Central memory CD4-positive, alpha-beta T cell (primary cell): ENCODE measurements at regions not wholly inside any gene's neighbourhood (a gene's known extent, or its start where the extent isn't known, plus 50 kb on each side); places are given as distances from the start of the nearest gene placed in this dataset.

Experiments used
- DNase-seq: peaks from one replicate; pipeline ENCODE4 v3.0.0; 2022

DNA sequence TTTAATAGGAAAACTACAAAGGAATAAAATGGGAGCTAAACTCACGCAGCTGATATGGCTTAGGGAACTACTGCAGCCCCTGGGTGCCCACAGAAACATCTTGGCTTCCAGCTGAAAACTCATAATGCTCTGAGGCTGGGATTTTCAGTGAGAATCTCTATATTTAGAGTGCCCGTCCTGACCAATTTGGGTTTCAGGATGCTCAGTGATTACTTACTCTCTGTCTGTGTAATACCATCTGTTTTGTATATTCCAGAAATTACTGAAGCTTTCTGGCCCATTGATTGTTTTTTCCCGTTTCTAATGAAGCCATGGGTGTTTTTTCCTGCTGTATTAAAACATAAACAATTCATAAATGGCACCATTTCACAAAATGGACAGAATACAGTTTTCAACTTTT lies 50.6 kb upstream of the ZNF385D start:
- no peak for DNase-seq

DNA sequence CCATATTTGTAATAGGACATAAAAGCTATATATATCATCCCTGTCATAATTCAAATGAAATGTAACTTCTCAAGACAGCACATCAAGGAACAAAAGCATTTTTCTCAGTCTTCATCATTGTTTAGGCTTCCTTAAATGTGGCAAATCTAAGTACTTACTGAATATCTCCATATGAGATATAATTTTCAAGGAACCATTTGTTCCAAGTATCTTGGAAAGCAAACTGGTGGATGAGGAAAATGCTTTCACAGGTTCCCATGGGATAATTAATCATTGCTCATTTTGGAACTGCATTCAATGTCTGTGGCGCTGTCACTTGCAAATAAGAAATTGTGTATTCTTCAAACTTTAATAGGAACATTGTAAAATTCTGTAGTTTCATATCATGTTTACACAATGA lies 52.6 kb upstream of the ZNF385D start:
- no peak for DNase-seq

DNA sequence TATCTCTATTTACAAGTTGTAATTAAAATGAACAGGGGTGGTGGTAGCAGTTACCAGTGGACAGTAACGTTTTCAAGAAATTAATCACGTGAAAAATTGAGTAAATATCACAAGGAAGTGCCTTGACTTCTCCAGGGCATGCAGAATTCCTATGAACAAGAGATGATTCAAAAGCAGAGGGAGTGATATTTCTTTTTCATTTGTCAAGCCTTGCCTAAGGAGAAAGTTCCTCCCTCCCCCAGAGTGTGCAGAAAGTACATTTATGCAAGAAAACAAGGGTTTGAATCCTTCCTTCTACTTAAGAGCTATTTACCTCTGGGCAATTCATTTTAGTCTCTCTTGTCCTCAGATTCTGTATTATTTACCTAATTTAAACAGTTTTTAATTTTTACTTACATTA lies 53.3 kb upstream of the ZNF385D start:
- DNase-seq: no peak

DNA sequence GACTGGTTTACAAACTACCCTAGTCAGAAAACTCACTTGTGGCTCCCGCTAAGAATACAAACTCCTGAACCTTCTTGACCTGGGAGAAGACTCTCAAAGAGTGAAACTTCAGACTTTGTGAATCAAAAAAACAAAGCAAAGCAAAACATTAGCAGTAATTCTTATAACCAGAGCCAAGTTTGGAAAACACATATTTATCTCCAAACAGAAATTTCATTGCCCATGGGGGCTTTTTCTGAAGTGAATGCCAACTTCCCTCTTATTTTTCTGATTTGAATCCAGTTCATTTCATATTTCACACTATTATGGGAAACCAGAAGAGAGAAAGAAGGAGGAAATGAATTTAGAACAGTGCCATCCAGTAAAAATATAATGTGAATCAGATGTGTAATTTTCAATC lies 55.7 kb upstream of the ZNF385D start:
- no peak for DNase-seq

DNA sequence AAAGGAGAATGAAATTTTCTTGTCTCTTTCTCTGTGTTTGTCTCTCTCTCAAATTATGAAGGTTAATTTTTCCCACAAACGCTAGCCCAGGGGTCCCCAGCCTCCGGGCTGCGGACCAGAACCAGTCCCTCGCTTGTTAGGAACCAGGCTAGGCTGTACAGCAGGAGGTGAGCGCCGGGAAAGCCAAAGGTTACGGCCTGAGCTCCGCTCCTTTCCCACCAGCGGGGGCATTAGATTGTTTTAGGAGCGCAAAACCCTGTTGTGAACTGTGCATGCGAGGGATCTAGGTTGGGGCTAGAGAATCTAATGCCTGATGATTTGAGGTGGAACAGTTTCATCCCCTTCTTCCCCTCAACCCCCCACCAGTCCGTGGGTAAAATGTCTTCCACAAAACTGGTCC lies 74.7 kb upstream of the ZNF385D start:
- no peak for DNase-seq

DNA sequence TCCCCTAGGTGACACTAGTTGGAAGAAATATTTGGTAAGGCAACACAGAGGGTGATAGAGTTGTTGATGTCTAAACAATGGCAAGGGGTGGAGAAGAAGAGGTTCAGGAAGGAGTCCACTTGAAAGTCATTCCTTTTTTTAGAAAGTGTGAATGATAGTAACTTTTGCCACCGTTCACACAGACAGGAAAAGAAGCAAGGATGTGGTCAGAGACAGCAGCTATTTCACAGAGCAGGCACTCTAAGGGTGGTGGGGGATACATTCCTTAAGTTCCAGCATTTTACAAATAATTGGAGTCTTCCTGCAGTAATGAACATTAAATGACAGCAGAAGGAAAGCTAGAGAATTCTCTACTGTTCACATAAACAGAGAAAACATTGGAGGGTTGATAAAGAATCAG lies 75.4 kb upstream of the ZNF385D start:
- DNase-seq: no peak

DNA sequence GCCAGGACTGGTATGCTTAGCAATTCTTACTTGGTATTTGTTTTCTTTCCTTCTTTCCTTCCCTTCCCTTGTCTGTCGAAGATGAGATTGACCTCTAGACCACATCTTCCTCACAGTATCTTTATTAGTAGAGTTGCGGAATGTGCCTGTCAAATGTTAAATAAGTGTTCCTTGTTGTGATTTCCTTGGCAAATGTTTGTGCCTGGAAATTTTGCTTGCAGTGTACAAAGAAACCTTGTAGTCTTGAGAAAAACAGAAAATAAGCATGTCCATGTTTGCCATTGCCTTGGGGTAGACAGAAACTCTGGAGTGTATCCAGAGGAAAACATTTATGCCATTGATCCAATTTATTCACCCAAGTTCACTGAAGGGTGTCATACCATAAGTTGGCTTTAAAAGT lies 79.5 kb upstream of the ZNF385D start:
- no peak for DNase-seq

DNA sequence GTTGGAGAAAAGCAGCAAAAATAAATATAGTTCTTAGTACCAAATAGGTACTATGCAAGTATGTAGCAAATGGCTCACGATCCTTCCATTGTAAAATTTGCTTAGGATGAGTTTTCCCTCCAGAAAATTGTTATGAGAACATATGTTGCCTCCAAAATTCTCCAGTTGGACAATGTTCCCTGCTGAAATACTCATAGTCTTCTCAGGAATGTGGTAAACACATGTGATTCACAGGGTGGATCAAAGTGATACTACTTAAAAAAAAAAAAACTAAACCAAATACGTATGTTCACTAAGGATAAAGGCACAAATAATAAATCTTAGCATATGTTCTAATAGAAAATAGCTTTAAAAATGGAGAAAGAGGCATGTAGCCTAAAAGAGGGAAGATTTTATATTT lies 84.3 kb upstream of the ZNF385D start:
- DNase-seq: no peak

DNA sequence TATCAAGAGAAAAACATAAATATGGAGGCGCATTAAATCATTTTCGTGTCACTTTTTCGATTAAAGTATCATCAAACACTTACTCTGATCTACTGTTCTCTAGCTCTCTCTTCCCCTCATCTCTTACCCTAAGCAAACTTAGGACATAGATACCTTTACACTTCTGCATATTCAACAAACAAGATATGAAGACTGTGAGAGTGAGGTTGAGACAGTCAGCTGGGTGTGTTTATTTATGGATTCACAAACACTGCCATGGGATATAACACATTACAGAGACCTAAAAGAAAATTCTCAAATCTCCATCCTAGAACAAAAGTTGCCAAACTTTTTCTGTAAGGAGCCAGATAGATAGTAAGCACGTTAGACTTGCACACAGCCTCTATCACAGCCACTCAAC lies 85.2 kb upstream of the ZNF385D start:
- no peak for DNase-seq

DNA sequence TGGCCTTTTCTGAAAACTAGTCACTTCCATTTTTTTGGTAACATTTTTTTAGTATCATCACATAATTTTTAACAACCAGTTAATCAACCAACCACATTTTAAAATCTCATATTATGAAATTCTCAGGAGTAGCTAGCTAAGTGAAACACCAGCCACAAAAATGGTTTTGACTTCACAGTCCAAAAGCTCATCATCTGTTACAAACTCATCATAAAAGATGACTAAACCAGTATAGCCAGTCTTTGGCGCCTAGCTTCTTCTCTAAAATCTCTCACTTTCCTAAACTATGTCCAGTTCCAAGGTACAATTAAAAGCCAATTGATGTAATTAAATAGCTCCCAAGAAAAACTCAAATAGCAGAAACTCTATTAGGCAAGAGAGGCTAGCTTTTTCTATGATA lies 88.2 kb upstream of the ZNF385D start:
- DNase-seq: no peak

DNA sequence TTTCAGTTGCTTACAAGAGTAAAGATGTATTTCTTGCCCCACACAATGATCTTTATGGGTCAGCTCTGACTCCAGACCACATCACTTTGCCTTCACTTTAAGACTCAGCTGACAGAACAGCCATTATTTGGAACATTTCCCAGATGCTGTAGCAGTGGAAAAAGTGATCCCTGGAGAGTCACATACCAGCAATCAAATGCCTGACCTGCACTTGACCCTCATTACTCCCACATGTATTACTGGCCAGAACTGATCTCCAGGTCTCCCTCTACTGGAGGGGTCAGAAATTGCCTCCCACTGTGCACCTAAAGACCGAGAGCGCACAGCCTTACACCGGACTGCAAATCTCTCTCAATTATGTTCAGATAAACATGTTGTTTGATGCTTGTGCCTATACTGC lies 88.6 kb upstream of the ZNF385D start:
- DNase-seq: no peak

DNA sequence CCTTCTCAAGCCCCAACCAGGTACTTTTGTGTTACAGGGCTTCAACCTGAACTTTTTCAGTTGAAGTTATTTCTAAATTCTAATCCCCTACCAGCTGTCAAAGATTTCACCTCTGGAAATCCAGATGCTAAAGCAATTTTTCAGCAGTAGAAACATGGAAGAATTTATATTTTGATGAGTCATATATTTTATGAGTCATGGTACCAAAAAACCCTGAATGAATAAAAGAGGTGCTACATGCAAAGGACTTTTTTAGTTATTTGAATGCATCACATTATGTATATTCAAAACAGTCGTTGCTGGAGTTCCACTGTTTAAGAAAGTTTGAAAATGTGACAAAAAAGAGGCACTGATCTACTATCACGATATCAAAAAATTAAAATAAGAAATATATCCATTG lies 96.0 kb upstream of the ZNF385D start:
- DNase-seq: no peak

DNA sequence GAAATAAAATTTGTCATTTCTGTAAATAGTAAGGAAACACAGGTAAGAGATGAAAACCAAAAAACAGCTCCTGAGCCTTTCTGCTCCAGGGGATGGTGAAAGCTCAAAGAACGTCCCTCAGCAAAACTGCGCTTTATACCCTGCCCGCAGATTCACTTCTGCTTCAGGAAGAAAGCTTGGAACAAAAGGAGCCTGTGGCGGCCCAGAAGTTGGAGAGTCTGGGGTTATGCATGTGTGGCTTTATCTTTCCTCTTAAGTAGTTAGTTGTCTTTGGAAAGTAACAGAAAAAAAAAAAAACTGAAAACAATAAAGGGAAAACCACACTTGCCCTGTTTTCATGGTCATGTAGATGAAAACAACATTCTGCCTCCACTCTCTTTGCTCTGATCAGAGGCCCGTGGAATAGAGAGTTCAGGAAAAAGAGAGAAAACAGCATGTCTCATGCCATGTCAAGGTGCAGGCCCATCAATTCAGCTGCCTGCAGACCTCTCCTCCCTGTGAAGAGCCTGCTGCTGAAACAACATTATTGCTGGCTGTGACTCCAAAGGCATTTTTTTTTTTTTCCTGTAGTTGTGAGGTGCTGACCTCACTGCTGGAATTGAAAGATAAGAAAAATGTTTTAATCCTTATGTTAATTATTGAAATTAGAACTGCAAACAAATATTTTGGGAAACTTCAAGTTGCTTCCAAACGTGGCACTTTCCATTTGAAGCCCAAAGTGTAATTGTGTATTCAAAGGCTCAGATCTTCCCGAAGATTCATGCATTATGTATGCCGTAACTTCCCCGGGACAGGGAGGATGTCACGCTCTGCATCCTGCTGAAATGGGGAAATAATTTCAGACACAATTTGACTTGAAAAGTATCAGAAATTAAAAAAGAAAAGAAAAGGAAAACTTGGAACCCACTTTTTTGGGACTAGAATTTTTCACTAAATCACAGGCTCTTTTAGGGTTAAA lies 108.4 kb upstream of the ZNF385D start:
- no peak for DNase-seq

DNA sequence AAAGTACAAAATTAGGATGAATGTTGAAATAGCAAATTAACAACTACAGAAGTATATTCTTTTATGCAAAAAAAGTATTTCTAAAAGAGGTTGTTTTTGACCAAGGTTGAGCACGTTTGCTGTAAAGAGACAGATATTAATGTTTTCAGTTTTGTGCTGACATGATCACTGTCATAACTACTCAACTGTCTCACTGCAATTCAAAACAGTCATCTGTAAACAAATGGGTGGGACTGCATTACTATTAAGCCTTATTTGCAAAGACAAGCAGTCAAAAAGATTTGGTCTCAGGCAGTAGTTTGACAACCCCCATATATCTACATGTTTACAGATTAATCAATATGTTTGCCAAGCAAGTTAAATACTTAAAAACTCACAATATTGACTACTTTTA lies 109.1 kb upstream of the ZNF385D start:
- DNase-seq: no peak

DNA sequence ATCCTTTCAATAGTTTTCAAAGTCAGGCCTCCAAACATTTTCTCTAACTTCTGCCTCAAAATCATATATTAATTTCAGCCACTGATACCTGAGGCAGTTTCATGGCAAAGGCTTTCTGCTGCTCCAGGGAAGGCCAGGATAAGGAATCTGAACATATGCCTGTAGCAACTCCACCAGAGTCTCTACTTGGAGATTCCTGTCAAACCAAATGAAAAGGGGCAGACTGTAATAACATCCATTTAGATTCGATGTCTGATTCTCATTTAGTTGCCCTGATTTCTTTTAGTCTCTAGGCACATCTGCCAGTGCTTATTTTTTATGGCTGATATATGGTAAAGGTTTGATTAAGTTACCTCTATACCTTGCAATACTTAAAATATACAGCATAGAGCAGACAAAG lies 109.6 kb upstream of the ZNF385D start:
- DNase-seq: no peak

DNA sequence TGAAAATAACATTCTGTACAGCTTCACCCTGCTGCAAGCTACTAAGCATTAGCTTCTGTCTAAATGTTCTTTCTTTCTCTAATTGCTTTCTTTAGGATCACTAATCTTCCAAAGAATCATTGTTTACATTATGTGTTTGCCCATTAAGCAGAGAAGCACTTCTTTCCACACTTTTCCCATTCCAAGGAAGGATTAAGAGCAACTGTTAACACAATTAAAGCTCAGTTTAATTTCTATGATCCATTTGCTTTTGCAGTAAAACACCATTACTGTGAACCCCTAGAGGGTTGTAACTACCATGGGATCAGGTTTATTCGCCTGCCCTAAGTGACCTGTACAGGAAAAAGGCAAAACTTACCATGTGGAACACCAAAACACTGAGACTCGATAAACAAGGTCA lies 125.8 kb upstream of the ZNF385D start:
- no peak for DNase-seq

DNA sequence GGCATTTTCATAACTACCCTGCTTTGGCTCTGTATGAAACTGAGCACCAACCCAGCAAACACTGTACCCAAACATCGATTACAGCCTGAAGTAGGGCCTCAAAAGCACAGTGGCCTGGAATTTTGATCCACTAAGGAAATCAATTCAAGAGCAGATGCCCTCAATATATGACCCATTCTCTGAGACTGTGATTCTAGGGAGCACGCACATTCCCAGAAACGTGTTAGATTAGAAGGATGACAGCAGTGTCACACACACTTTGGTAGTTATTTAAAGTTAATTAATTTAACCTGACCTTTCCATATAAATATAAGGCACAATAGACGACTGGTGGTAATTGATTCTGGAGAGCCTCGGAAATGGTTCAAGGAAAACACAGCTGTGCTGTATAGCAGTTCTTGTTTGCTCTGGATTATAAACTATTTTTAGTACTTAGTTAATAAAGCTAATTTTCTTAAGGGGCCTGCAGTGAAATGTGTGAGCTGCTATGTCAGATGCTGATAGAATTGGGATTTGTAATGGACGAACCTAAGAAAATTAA lies 126.3 kb upstream of the ZNF385D start:
- no peak for DNase-seq

DNA sequence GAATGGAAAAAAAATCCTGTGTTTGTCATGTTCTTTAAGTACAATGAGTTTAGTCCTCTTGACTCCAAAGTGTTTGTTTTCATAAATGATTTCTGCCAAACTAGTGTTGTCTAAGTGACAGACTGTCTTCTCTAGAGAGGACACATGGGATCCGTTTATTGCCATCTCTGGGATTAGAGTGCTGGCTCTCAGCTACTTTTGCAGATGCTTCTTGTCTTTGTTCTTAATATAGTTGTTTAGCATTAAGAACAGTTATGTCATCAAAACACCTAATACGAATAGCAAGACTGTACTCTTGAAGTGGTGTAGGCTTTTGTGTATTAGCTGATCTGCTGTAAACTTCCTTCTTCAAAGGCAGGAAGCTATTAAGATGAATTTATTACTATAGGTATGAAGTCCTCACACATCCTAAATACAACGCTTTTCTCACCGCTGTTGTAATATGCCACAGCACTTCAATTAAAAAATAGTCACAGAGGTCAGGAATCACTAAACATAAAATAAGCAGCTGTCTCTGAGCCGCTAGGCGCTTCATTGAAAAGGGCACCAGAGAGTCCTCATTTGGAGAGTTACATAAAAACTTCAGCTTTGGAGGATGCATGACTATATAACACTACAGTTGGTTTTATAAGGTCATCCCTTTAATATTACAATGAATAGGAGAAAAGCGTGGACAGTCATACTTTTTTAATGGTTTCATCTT lies 128.3 kb upstream of the ZNF385D start:
- no peak for DNase-seq

DNA sequence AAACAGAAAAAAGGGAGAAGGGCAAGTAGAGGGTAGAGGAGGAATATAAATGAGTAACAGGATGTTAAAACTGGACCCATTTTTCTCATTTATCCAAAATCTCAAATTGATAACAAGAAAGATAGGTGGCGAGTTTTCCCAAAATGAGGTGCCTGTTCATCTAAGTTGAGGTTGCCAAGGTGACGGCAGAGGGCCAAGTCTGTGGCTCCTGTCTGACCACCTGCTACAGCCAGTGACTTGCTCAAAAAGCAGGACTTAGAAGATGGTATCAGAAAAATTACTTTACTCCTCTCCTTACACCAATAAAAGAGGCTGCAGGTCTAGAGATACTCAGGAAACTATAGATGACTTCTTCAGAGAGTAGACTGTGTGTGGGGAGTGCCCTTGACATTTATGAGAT lies 137.6 kb upstream of the ZNF385D start:
- no peak for DNase-seq

DNA sequence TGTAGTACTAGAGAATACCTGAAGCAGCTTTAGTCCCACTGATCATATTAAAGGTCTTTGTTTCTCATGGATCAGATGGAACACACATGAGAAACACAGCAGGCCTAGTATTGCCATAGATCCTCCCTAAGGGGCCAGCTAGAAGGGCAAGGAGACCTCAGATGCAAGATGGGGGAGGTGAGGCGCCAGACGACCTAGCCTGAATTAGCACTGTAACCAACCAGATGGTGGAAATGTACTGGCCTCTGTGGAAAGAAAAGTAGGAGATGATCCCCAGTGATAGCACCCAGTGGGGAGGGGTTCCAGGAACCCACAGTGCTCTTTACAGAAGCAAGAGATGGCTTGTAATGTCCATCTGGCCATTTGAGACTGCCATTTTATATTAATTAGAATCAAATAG lies 138.2 kb upstream of the ZNF385D start:
- DNase-seq: no peak

DNA sequence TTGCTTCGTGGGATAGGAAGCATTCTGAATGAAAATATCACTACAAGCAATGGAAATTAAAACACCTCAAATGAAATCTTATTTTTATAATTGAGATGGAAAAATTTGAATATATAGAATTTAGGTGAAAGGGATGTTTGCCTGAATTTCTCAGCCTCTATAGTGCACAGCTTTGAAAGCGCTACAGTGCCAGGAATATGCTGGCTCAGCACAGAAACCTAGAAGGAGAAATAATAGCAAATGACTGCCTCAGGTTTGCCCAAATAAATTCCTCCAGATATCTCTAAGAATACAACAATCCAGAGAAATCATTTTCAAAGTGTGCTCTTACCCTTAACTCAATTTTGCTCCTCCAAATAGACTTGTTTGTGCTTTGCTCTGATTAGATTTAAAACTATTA lies 141.1 kb upstream of the ZNF385D start:
- DNase-seq: no peak

DNA sequence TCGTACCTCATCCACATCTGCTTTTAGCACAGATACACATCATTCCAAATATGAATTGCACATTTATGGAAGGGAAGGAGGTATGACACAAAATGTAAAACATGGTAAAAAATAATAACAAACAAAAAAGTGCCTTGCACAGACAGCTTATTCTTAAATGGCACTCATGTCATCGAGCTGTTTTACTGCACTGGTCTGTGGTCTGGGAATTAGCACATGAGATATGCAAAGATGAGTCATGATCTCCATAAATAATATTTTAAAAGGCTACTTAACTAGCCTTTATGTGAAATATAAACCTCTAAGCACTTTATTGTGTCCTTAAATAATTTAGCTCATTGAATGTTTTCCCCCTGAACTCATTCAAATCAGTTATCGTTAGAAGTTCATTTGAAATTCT lies 142.2 kb upstream of the ZNF385D start:
- DNase-seq: no peak

DNA sequence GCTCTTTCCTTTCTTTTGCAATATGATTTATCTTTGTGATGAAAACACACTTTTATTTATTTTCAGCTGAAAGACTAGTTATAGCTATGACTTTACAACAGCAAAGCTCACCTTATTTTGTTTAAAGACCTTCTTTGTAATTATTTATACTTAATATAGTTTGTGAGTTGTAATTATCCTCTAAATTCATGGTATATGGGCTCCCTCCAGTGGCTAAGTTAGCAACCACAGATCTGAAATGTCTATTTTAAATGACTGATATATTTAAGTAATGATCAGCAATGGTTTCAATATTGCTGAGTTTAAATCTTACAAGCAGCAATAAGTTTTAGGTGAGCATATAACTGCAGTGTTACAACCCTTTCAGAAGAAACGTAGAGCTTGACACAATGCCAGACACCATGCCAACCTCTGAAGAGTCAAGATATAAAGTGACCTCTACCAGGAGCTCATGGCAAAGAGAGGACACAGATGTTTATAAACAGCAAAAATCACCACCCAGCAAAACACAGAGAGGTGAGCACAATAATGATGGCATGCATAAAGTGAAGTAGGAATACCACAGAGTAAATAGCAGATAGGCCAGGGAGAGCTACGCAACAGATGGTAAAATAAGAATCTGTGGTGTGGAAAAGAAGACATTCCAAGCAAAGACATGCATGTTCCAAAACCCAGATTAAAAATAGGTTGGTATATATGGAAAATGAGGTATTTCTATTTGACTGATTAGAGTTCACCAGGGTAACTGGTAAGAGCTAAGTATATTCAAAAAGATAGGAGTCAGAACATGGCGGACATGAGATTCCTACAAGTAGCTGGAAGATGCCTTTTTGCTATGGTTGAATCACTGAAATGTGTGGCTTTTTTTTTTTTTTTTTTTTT lies 143.7 kb upstream of the ZNF385D start:
- no peak for DNase-seq
